NOMO-1 treated with DMSO at 0.1 percent for 48 hours (cell line): ENCODE measurements at regions not wholly inside any gene's neighbourhood (a gene's known extent, or its start where the extent isn't known, plus 50 kb on each side); places are given as distances from the start of the nearest gene placed in this dataset.
A peak's percentile ranks its signal among the peaks of the same experiment; 100 is the strongest.

Experiments
- DNase-seq: peaks from one replicate; lab custom pipeline; 2025; ENCODE audit not compliant: unreplicated experiment; lab: John Stamatoyannopoulos, UW

GRCh38 chr2:5368263-5368662 lies 323.9 kb upstream of the SOX11 start:
- DNase-seq: no peak

- DNase-seq: no peak
Measured at GRCh38 chr2:5369510-5369909, 322.7 kb upstream of the SOX11 start.

- DNase-seq: no peak
Measured at GRCh38 chr2:5370158-5370557, 322.0 kb upstream of the SOX11 start.

- no peak for DNase-seq
Measured at GRCh38 chr2:5372141-5372540, 320.0 kb upstream of the SOX11 start.

GRCh38 chr2:5373200-5373599 lies 319.0 kb upstream of the SOX11 start:
- DNase-seq: no peak

GRCh38 chr2:5374762-5375161 lies 317.4 kb upstream of the SOX11 start:
- no peak for DNase-seq

GRCh38 chr2:5377323-5377722 lies 314.9 kb upstream of the SOX11 start:
- DNase-seq: no peak

- DNase-seq: no peak
Measured at GRCh38 chr2:5379811-5380210, 312.4 kb upstream of the SOX11 start.

- no peak for DNase-seq
Measured at GRCh38 chr2:5385596-5385995, 306.6 kb upstream of the SOX11 start.

GRCh38 chr2:5387406-5387805 lies 304.8 kb upstream of the SOX11 start:
- DNase-seq: no peak

GRCh38 chr2:5389740-5390139 lies 302.4 kb upstream of the SOX11 start:
- no peak for DNase-seq

- no peak for DNase-seq
Measured at GRCh38 chr2:5391362-5391761, 300.8 kb upstream of the SOX11 start.

- DNase-seq: peak; percentile 1
Measured at GRCh38 chr2:5392658-5393057, 299.5 kb upstream of the SOX11 start.

- no peak for DNase-seq
Measured at GRCh38 chr2:5393474-5393873, 298.7 kb upstream of the SOX11 start.

- no peak for DNase-seq
Measured at GRCh38 chr2:5394223-5394622, 298.0 kb upstream of the SOX11 start.

GRCh38 chr2:5401115-5401657 lies 291.0 kb upstream of the SOX11 start:
- no peak for DNase-seq

GRCh38 chr2:5403392-5403791 lies 288.8 kb upstream of the SOX11 start:
- DNase-seq: no peak

- DNase-seq: no peak
Measured at GRCh38 chr2:5409898-5410381, 282.2 kb upstream of the SOX11 start.

- no peak for DNase-seq
Measured at GRCh38 chr2:5410991-5411700, 281.0 kb upstream of the SOX11 start.

GRCh38 chr2:5412001-5412400 lies 280.2 kb upstream of the SOX11 start:
- no peak for DNase-seq

GRCh38 chr2:5433855-5434254 lies 258.3 kb upstream of the SOX11 start:
- no peak for DNase-seq

- no peak for DNase-seq
Measured at GRCh38 chr2:5437375-5437774, 254.8 kb upstream of the SOX11 start.

GRCh38 chr2:5440174-5440573 lies 252.0 kb upstream of the SOX11 start:
- no peak for DNase-seq
